Stimulated activated CD4-positive, alpha-beta T cell treated with anti-CD3 and anti-CD28 coated beads, Interleukin-15, amount 100 ng/mL, for 48 hours (primary cell): ENCODE measurements at regions not wholly inside any gene's neighbourhood (a gene's known extent, or its start where the extent isn't known, plus 50 kb on each side); places are given as distances from the start of the nearest gene placed in this dataset.

Experiments
- DNase-seq, 2 donors: peaks; one replicate each; pipeline ENCODE4 v3.0.0-alpha.2; 2020; ENCODE audit warnings: low read depth in 2 of 2

GRCh38 chr1:81700728-81701470, 99.8 kb upstream of the ADGRL2 start:
- no peak for DNase-seq

- no peak for DNase-seq
Measured at GRCh38 chr1:81699234-81699633, 101.5 kb upstream of the ADGRL2 start.

GRCh38 chr1:81695741-81696140, 105.0 kb upstream of the ADGRL2 start:
- no peak for DNase-seq

GRCh38 chr1:81693316-81693715, 107.4 kb upstream of the ADGRL2 start:
- no peak for DNase-seq

GRCh38 chr1:81690676-81691453, 109.9 kb upstream of the ADGRL2 start:
- no peak for DNase-seq

GRCh38 chr1:81689531-81689941, 111.2 kb upstream of the ADGRL2 start:
- no peak for DNase-seq

- DNase-seq: no peak
Measured at GRCh38 chr1:81682490-81682889, 118.2 kb upstream of the ADGRL2 start.

- no peak for DNase-seq
Measured at GRCh38 chr1:81681601-81682266, 119.0 kb upstream of the ADGRL2 start.

GRCh38 chr1:81681114-81681513, 119.6 kb upstream of the ADGRL2 start:
- no peak for DNase-seq

- DNase-seq: no peak
Measured at GRCh38 chr1:81679942-81680341, 120.8 kb upstream of the ADGRL2 start.

- no peak for DNase-seq
Measured at GRCh38 chr1:81678779-81679178, 122.0 kb upstream of the ADGRL2 start.

- DNase-seq: no peak
Measured at GRCh38 chr1:81672766-81673165, 128.0 kb upstream of the ADGRL2 start.

GRCh38 chr1:81671038-81671437, 129.7 kb upstream of the ADGRL2 start:
- no peak for DNase-seq

- DNase-seq: no peak
Measured at GRCh38 chr1:81670286-81670685, 130.4 kb upstream of the ADGRL2 start.

- DNase-seq: no peak
Measured at GRCh38 chr1:81666586-81666985, 134.1 kb upstream of the ADGRL2 start.

- DNase-seq: no peak
Measured at GRCh38 chr1:81664341-81664740, 136.4 kb upstream of the ADGRL2 start.

- no peak for DNase-seq
Measured at GRCh38 chr1:81662913-81663526, 137.7 kb upstream of the ADGRL2 start.

GRCh38 chr1:81660286-81660685, 140.4 kb upstream of the ADGRL2 start:
- DNase-seq: no peak

GRCh38 chr1:81654657-81655056, 146.1 kb upstream of the ADGRL2 start:
- no peak for DNase-seq

GRCh38 chr1:81654147-81654546, 146.6 kb upstream of the ADGRL2 start:
- DNase-seq: no peak

GRCh38 chr1:81650776-81651175, 150.0 kb upstream of the ADGRL2 start:
- DNase-seq: no peak

- DNase-seq: no peak
Measured at GRCh38 chr1:81635816-81636215, 164.9 kb upstream of the ADGRL2 start.
